ENCODE measurements at regions not wholly inside any gene's neighbourhood (a gene's known extent, or its start where the extent isn't known, plus 50 kb on each side); places are given as distances from the start of the nearest gene placed in this dataset.

GRCh38 chr18:67200665-67201064 lies 315.9 kb downstream of the DSEL start:
- Histone ChIP-seq H3K4ac (ENCODE audit: low read length) (no peak overlapping the region), H3K23ac (ENCODE audit: low read depth, low read length, poor library complexity) (no peak overlapping the region), H2AFZ (ENCODE audit: low read length) (peak overlapping the region; percentile 47), H2AK5ac (ENCODE audit: low read depth, low read length) (no peak overlapping the region), H4K8ac (ENCODE audit: low read depth, low read length) (no peak overlapping the region), H3K4me1 (ENCODE audit: control insufficient read depth in 2 of 2, insufficient read depth in 1 of 2, low read depth in 1 of 2, low read length in 2 of 2) (no peaks in the 10 kb centered on the region), H2BK12ac (ENCODE audit: low read length) (no peak overlapping the region), H3K79me1 (ENCODE audit: low read depth, low read length) (no peaks in the 10 kb centered on the region), H3K18ac (ENCODE audit: low read length) (no peak overlapping the region), H3K14ac (ENCODE audit: low read length) (no peak overlapping the region), H2BK15ac (ENCODE audit: low read length) (no peak overlapping the region), H3K27me3 (ENCODE audit: control insufficient read depth in 3 of 3, insufficient read depth in 3 of 3, low read depth in 1 of 3, low read length in 3 of 3) (no peaks in the 10 kb centered on the region), H2BK5ac (ENCODE audit: low read length) (no peak overlapping the region), H3K36me3 (replicated peaks in 1 of 2; ENCODE audit: control insufficient read depth in 2 of 2, insufficient read depth in 2 of 2, low read length in 2 of 2) (no peaks in the 10 kb centered on the region), H3K9me3 (replicated peaks in 1 of 2; ENCODE audit: control insufficient read depth in 2 of 2, insufficient read depth in 1 of 2, low read depth in 1 of 2, low read length in 2 of 2) (no peaks in the 10 kb centered on the region), H3K4me2 (ENCODE audit: insufficient read depth, low read length, poor library complexity, severe bottlenecking) (no peak overlapping the region), H3K4me3 (ENCODE audit: low read length in 2 of 2) (no peak overlapping the region), H3K27ac (replicated peaks; ENCODE audit: low read length) (no peak overlapping the region), H2BK120ac (ENCODE audit: low read depth, low read length) (no peak overlapping the region), H3K9ac (ENCODE audit: low read depth, low read length, poor library complexity) (no peak overlapping the region), H4K91ac (ENCODE audit: low read depth, low read length, poor library complexity) (no peak overlapping the region)
- no peak for DNase-seq (ENCODE audit: low spot score)
- no CpG with 5 or more reads among the region's 8 CpGs for WGBS, 2 donors (ENCODE audit: extremely low coverage in 2 of 2, insufficient read length in 2 of 2, insufficient replicate concordance in 1 of 2)

- Histone ChIP-seq H3K4ac (ENCODE audit: low read length) (no peak overlapping the region), H3K18ac (ENCODE audit: low read length) (no peak overlapping the region), H3K9ac (ENCODE audit: low read depth, low read length, poor library complexity) (no peak overlapping the region), H3K4me3 (ENCODE audit: low read length in 2 of 2) (no peak overlapping the region), H4K8ac (ENCODE audit: low read depth, low read length) (no peak overlapping the region), H3K79me1 (ENCODE audit: low read depth, low read length) (no peaks in the 10 kb centered on the region), H3K27me3 (ENCODE audit: control insufficient read depth in 3 of 3, insufficient read depth in 3 of 3, low read depth in 1 of 3, low read length in 3 of 3) (no peaks in the 10 kb centered on the region), H3K4me2 (ENCODE audit: insufficient read depth, low read length, poor library complexity, severe bottlenecking) (no peak overlapping the region), H4K91ac (ENCODE audit: low read depth, low read length, poor library complexity) (no peak overlapping the region), H3K9me3 (replicated peaks in 1 of 2; ENCODE audit: control insufficient read depth in 2 of 2, insufficient read depth in 1 of 2, low read depth in 1 of 2, low read length in 2 of 2) (no peaks in the 10 kb centered on the region), H3K36me3 (replicated peaks in 1 of 2; ENCODE audit: control insufficient read depth in 2 of 2, insufficient read depth in 2 of 2, low read length in 2 of 2) (no peaks in the 10 kb centered on the region), H3K23ac (ENCODE audit: low read depth, low read length, poor library complexity) (no peak overlapping the region), H2BK15ac (ENCODE audit: low read length) (no peak overlapping the region), H3K14ac (ENCODE audit: low read length) (no peak overlapping the region), H2BK12ac (ENCODE audit: low read length) (no peak overlapping the region), H2BK5ac (ENCODE audit: low read length) (no peak overlapping the region), H3K4me1 (ENCODE audit: control insufficient read depth in 2 of 2, insufficient read depth in 1 of 2, low read depth in 1 of 2, low read length in 2 of 2) (no peaks in the 10 kb centered on the region), H2AFZ (ENCODE audit: low read length) (no peak overlapping the region), H3K27ac (replicated peaks; ENCODE audit: low read length) (no peak overlapping the region), H2AK5ac (ENCODE audit: low read depth, low read length) (no peak overlapping the region), H2BK120ac (ENCODE audit: low read depth, low read length) (no peak overlapping the region)
- WGBS, 2 donors (ENCODE audit: extremely low coverage in 2 of 2, insufficient read length in 2 of 2, insufficient replicate concordance in 1 of 2) = no CpG with 5 or more reads among the region's 3 CpGs
- peak; percentile 48 for DNase-seq (ENCODE audit: low spot score)
Measured at GRCh38 chr18:67199993-67200617, 316.4 kb downstream of the DSEL start.

GRCh38 chr18:67194886-67195285 lies 321.6 kb downstream of the DSEL start:
- no peak overlapping the region for H2BK5ac ChIP-seq (ENCODE audit: low read length)
- no CpG with 5 or more reads among the region's 5 CpGs for WGBS, 2 donors (ENCODE audit: extremely low coverage in 2 of 2, insufficient read length in 2 of 2, insufficient replicate concordance in 1 of 2)
- DNase-seq (ENCODE audit: low spot score) = no peak
- no peak overlapping the region for H3K27ac ChIP-seq (replicated peaks; ENCODE audit: low read length)
- no peak overlapping the region for H2BK120ac ChIP-seq (ENCODE audit: low read depth, low read length)
- H3K4me1 ChIP-seq (ENCODE audit: control insufficient read depth in 2 of 2, insufficient read depth in 1 of 2, low read depth in 1 of 2, low read length in 2 of 2) = no peaks in the 10 kb centered on the region
- H3K23ac ChIP-seq (ENCODE audit: low read depth, low read length, poor library complexity) = no peak overlapping the region
- no peaks in the 10 kb centered on the region for H3K79me1 ChIP-seq (ENCODE audit: low read depth, low read length)
- no peak overlapping the region for H3K9ac ChIP-seq (ENCODE audit: low read depth, low read length, poor library complexity)
- no peak overlapping the region for H3K4ac ChIP-seq (ENCODE audit: low read length)
- H3K36me3 ChIP-seq (replicated peaks in 1 of 2; ENCODE audit: control insufficient read depth in 2 of 2, insufficient read depth in 2 of 2, low read length in 2 of 2) = no peaks in the 10 kb centered on the region
- no peak overlapping the region for H3K4me3 ChIP-seq (ENCODE audit: low read length in 2 of 2)
- no peak overlapping the region for H4K91ac ChIP-seq (ENCODE audit: low read depth, low read length, poor library complexity)
- H3K4me2 ChIP-seq (ENCODE audit: insufficient read depth, low read length, poor library complexity, severe bottlenecking) = no peak overlapping the region
- H2BK15ac ChIP-seq (ENCODE audit: low read length) = no peak overlapping the region
- peak overlapping the region; percentile 39 for H2AFZ ChIP-seq (ENCODE audit: low read length)
- H3K14ac ChIP-seq (ENCODE audit: low read length) = no peak overlapping the region
- H3K18ac ChIP-seq (ENCODE audit: low read length) = no peak overlapping the region
- no peak overlapping the region for H4K8ac ChIP-seq (ENCODE audit: low read depth, low read length)
- H3K27me3 ChIP-seq (ENCODE audit: control insufficient read depth in 3 of 3, insufficient read depth in 3 of 3, low read depth in 1 of 3, low read length in 3 of 3) = no peaks in the 10 kb centered on the region
- no peaks in the 10 kb centered on the region for H3K9me3 ChIP-seq (replicated peaks in 1 of 2; ENCODE audit: control insufficient read depth in 2 of 2, insufficient read depth in 1 of 2, low read depth in 1 of 2, low read length in 2 of 2)
- no peak overlapping the region for H2BK12ac ChIP-seq (ENCODE audit: low read length)
- H2AK5ac ChIP-seq (ENCODE audit: low read depth, low read length) = no peak overlapping the region

- no peaks in the 10 kb centered on the region for H3K4me1 ChIP-seq (ENCODE audit: control insufficient read depth in 2 of 2, insufficient read depth in 1 of 2, low read depth in 1 of 2, low read length in 2 of 2)
- no peak overlapping the region for H3K4me3 ChIP-seq (ENCODE audit: low read length in 2 of 2)
- no peaks in the 10 kb centered on the region for H3K27me3 ChIP-seq (ENCODE audit: control insufficient read depth in 3 of 3, insufficient read depth in 3 of 3, low read depth in 1 of 3, low read length in 3 of 3)
- no peak overlapping the region for H3K9ac ChIP-seq (ENCODE audit: low read depth, low read length, poor library complexity)
- no peak overlapping the region for H2AFZ ChIP-seq (ENCODE audit: low read length)
- no peak overlapping the region for H4K91ac ChIP-seq (ENCODE audit: low read depth, low read length, poor library complexity)
- no peak overlapping the region for H3K4ac ChIP-seq (ENCODE audit: low read length)
- no peak overlapping the region for H2AK5ac ChIP-seq (ENCODE audit: low read depth, low read length)
- H2BK120ac ChIP-seq (ENCODE audit: low read depth, low read length) = no peak overlapping the region
- no peaks in the 10 kb centered on the region for H3K36me3 ChIP-seq (replicated peaks in 1 of 2; ENCODE audit: control insufficient read depth in 2 of 2, insufficient read depth in 2 of 2, low read length in 2 of 2)
- no CpG with 5 or more reads among the region's 5 CpGs for WGBS, 2 donors (ENCODE audit: extremely low coverage in 2 of 2, insufficient read length in 2 of 2, insufficient replicate concordance in 1 of 2)
- H2BK12ac ChIP-seq (ENCODE audit: low read length) = no peak overlapping the region
- no peak for DNase-seq (ENCODE audit: low spot score)
- no peak overlapping the region for H4K8ac ChIP-seq (ENCODE audit: low read depth, low read length)
- H3K79me1 ChIP-seq (ENCODE audit: low read depth, low read length) = no peaks in the 10 kb centered on the region
- H3K14ac ChIP-seq (ENCODE audit: low read length) = no peak overlapping the region
- H2BK15ac ChIP-seq (ENCODE audit: low read length) = no peak overlapping the region
- no peak overlapping the region for H3K27ac ChIP-seq (replicated peaks; ENCODE audit: low read length)
- H3K9me3 ChIP-seq (replicated peaks in 1 of 2; ENCODE audit: control insufficient read depth in 2 of 2, insufficient read depth in 1 of 2, low read depth in 1 of 2, low read length in 2 of 2) = no peaks in the 10 kb centered on the region
- no peak overlapping the region for H3K18ac ChIP-seq (ENCODE audit: low read length)
- no peak overlapping the region for H2BK5ac ChIP-seq (ENCODE audit: low read length)
- H3K23ac ChIP-seq (ENCODE audit: low read depth, low read length, poor library complexity) = no peak overlapping the region
- no peak overlapping the region for H3K4me2 ChIP-seq (ENCODE audit: insufficient read depth, low read length, poor library complexity, severe bottlenecking)
Measured at GRCh38 chr18:67192535-67192934, 324.0 kb downstream of the DSEL start.
